CD8-positive, alpha-beta memory T cell (primary cell): ENCODE measurements at regions not wholly inside any gene's neighbourhood (a gene's known extent, or its start where the extent isn't known, plus 50 kb on each side); places are given as distances from the start of the nearest gene placed in this dataset.

Experiments
- CTCF ChIA-PET: fragments of 350-600 bp; sonication (Branson Sonifier 250); formaldehyde crosslinking; loops from one replicate; lab custom pipeline; 2021; ENCODE audit warnings: antibody characterized with exemption; lab: Charles Lee
- POLR2A ChIA-PET: fragments of 350-600 bp; sonication (Branson Sonifier 250); formaldehyde crosslinking; loops from one replicate; lab custom pipeline; 2021; ENCODE audit warnings: antibody characterized with exemption; lab: Charles Lee
- DNase-seq, 5 donors: peaks; one replicate each; pipeline versions ENCODE4 v3.0.0 to v3.0.0-alpha.2; 2020 to 2022; ENCODE audit warnings: mixed read lengths in 1 of 5
- H3K27ac ChIP-seq: one replicate; pipeline ENCODE4 v1.7.0; 2013; ENCODE audit warnings: low read depth, mild to moderate bottlenecking, low read length, moderate library complexity
- H3K27me3 ChIP-seq: 2 replicates; pipeline ENCODE4 v1.7.0; 2013; ENCODE audit warnings: low read length, mild to moderate bottlenecking; ENCODE audit not compliant: insufficient read depth, poor library complexity, severe bottlenecking
- H3K36me3 ChIP-seq: 2 replicates; pipeline ENCODE4 v1.7.0; 2013; ENCODE audit warnings: mild to moderate bottlenecking, low read length, moderate library complexity; ENCODE audit not compliant: insufficient read depth
- H3K4me1 ChIP-seq: 2 replicates; pipeline ENCODE4 v1.7.0; 2013; ENCODE audit warnings: mild to moderate bottlenecking, low read length, moderate library complexity; ENCODE audit not compliant: insufficient read depth
- H3K4me3 ChIP-seq: 2 replicates; pipeline ENCODE4 v1.7.0; 2013; ENCODE audit warnings: mild to moderate bottlenecking, low read length
- H3K9me3 ChIP-seq: 2 replicates; pipeline ENCODE4 v1.7.0; 2013; ENCODE audit warnings: mild to moderate bottlenecking, low read length
- H3K27ac Mint-ChIP-seq, 8 donors: one replicate each; pipeline ENCODE4 v1.8.0; 2020 to 2021; ENCODE audit warnings: mixed read lengths in 8 of 8, mild to moderate bottlenecking in 6 of 8, inconsistent platforms in 3 of 8, moderate library complexity in 3 of 8
- H3K27me3 Mint-ChIP-seq, 2 donors: one replicate each; pipeline ENCODE4 v1.8.0; 2020 to 2021; ENCODE audit warnings: mixed read lengths in 2 of 2, mild to moderate bottlenecking in 1 of 2, moderate library complexity in 1 of 2
- H3K36me3 Mint-ChIP-seq, 3 donors: one replicate each; pipeline ENCODE4 v1.8.0; 2020 to 2021; ENCODE audit warnings: mixed read lengths in 3 of 3, inconsistent platforms in 1 of 3, mild to moderate bottlenecking in 1 of 3
- H3K4me1 Mint-ChIP-seq, 3 donors: one replicate each; pipeline ENCODE4 v1.8.0; 2020 to 2021; ENCODE audit warnings: mixed read lengths in 3 of 3, inconsistent platforms in 1 of 3, mild to moderate bottlenecking in 1 of 3
- H3K4me3 Mint-ChIP-seq, 7 donors: one replicate each; pipeline ENCODE4 v1.8.0; 2020 to 2021; ENCODE audit warnings: mixed read lengths in 7 of 7, mild to moderate bottlenecking in 6 of 7, moderate library complexity in 4 of 7, inconsistent platforms in 2 of 7
- H3K9me3 Mint-ChIP-seq, 5 donors: one replicate each; pipeline ENCODE4 v1.8.0; 2020 to 2022; ENCODE audit warnings: mixed read lengths in 5 of 5, mild to moderate bottlenecking in 3 of 5, moderate library complexity in 2 of 5, inconsistent platforms in 1 of 5

- H3K4me1 Mint-ChIP-seq: peaks cover 0 to 2% (median 0%) of the 10 kb centered on the region in 3 donors
- no peak overlapping the region for H3K4me3 Mint-ChIP-seq
- no peak overlapping the region for H3K4me3 ChIP-seq
- no peaks in the 10 kb centered on the region for H3K9me3 ChIP-seq
- ChIA-PET CTCF (no interaction called here), POLR2A (no interaction called here)
- no peaks in the 10 kb centered on the region for H3K4me1 ChIP-seq
- DNase-seq: no peak
- H3K27me3 Mint-ChIP-seq: peaks cover 22 to 48% of the 10 kb centered on the region in 2 donors
- H3K27me3 ChIP-seq: no peaks in the 10 kb centered on the region
- H3K36me3 Mint-ChIP-seq: no peaks in the 10 kb centered on the region
- no peak overlapping the region for H3K27ac Mint-ChIP-seq
- no peaks in the 10 kb centered on the region for H3K9me3 Mint-ChIP-seq
- no peak overlapping the region for H3K27ac ChIP-seq
- no peaks in the 10 kb centered on the region for H3K36me3 ChIP-seq
These were observed 69.6 kb downstream of the ADRA2C start for GRCh38 chr4:3835527-3836405.

GRCh38 chr4:3836406-3836755 is 70.2 kb downstream of the ADRA2C start:
- Histone ChIP-seq H3K27me3 (no peaks in the 10 kb centered on the region), H3K9me3 (no peaks in the 10 kb centered on the region), H3K4me1 (no peaks in the 10 kb centered on the region), H3K4me3 (no peak overlapping the region), H3K36me3 (no peaks in the 10 kb centered on the region), H3K27ac (no peak overlapping the region)
- ChIA-PET CTCF (no interaction called here), POLR2A (no interaction called here)
- peaks cover 0 to 2% (median 0%) of the 10 kb centered on the region in 3 donors for H3K4me1 Mint-ChIP-seq
- H3K36me3 Mint-ChIP-seq: no peaks in the 10 kb centered on the region
- no peak overlapping the region for H3K27ac Mint-ChIP-seq
- no peak for DNase-seq
- H3K9me3 Mint-ChIP-seq: no peaks in the 10 kb centered on the region
- no peak overlapping the region for H3K4me3 Mint-ChIP-seq
- peaks cover 22 to 48% of the 10 kb centered on the region in 2 donors for H3K27me3 Mint-ChIP-seq

GRCh38 chr4:3836756-3837601 is 70.8 kb downstream of the ADRA2C start:
- Mint-ChIP-seq H3K4me1 (peaks cover 0 to 2% (median 0%) of the 10 kb centered on the region in 3 donors), H3K36me3 (no peaks in the 10 kb centered on the region), H3K27ac (no peak overlapping the region), H3K27me3 (peaks cover 22 to 47% of the 10 kb centered on the region in 2 donors), H3K9me3 (no peaks in the 10 kb centered on the region), H3K4me3 (no peak overlapping the region)
- DNase-seq: no peak
- no peak overlapping the region for H3K27ac ChIP-seq
- H3K27me3 ChIP-seq: no peaks in the 10 kb centered on the region
- H3K4me3 ChIP-seq: no peak overlapping the region
- CTCF ChIA-PET: no interaction called here
- no peaks in the 10 kb centered on the region for H3K36me3 ChIP-seq
- H3K9me3 ChIP-seq: no peaks in the 10 kb centered on the region
- POLR2A ChIA-PET: no interaction called here
- no peaks in the 10 kb centered on the region for H3K4me1 ChIP-seq

- no peak overlapping the region for H3K4me3 Mint-ChIP-seq
- Histone ChIP-seq H3K27me3 (no peaks in the 10 kb centered on the region), H3K4me1 (no peaks in the 10 kb centered on the region), H3K36me3 (no peaks in the 10 kb centered on the region), H3K27ac (no peak overlapping the region), H3K9me3 (no peaks in the 10 kb centered on the region), H3K4me3 (no peak overlapping the region)
- DNase-seq: no peak
- ChIA-PET CTCF (no interaction called here), POLR2A (no interaction called here)
- no peaks in the 10 kb centered on the region for H3K36me3 Mint-ChIP-seq
- no peak overlapping the region for H3K27ac Mint-ChIP-seq
- H3K4me1 Mint-ChIP-seq: peaks cover 0 to 2% (median 0%) of the 10 kb centered on the region in 3 donors
- H3K9me3 Mint-ChIP-seq: no peaks in the 10 kb centered on the region
- H3K27me3 Mint-ChIP-seq: peaks cover 14 to 40% of the 10 kb centered on the region in 2 donors
These were observed 72.5 kb downstream of the ADRA2C start for GRCh38 chr4:3838437-3839380.

GRCh38 chr4:3845094-3845743 is 79.0 kb downstream of the ADRA2C start:
- peaks cover 0 to 10% (median 0%) of the 10 kb centered on the region in 3 donors for H3K36me3 Mint-ChIP-seq
- H3K4me1 Mint-ChIP-seq: no peaks in the 10 kb centered on the region
- peaks cover 0 to 7% (median 2%) of the 10 kb centered on the region in 5 donors for H3K9me3 Mint-ChIP-seq
- no peak overlapping the region for H3K27ac Mint-ChIP-seq
- H3K4me1 ChIP-seq: no peaks in the 10 kb centered on the region
- H3K9me3 ChIP-seq: no peaks in the 10 kb centered on the region
- H3K27me3 Mint-ChIP-seq: peaks cover 5 to 14% of the 10 kb centered on the region in 2 donors
- no peak for DNase-seq
- H3K4me3 Mint-ChIP-seq: no peak overlapping the region
- no peak overlapping the region for H3K27ac ChIP-seq
- ChIA-PET POLR2A (no interaction called here), CTCF (no interaction called here)
- no peak overlapping the region for H3K4me3 ChIP-seq
- no peaks in the 10 kb centered on the region for H3K27me3 ChIP-seq
- H3K36me3 ChIP-seq: no peaks in the 10 kb centered on the region

- no peaks in the 10 kb centered on the region for H3K4me1 ChIP-seq
- no peak overlapping the region for H3K4me3 ChIP-seq
- no peaks in the 10 kb centered on the region for H3K4me1 Mint-ChIP-seq
- ChIA-PET POLR2A (no interaction called here), CTCF (no interaction called here)
- no peak overlapping the region for H3K4me3 Mint-ChIP-seq
- peaks cover 7 to 14% of the 10 kb centered on the region in 2 donors for H3K27me3 Mint-ChIP-seq
- peaks cover 0 to 12% (median 5%) of the 10 kb centered on the region in 5 donors for H3K9me3 Mint-ChIP-seq
- no peak overlapping the region for H3K27ac Mint-ChIP-seq
- DNase-seq: no peak
- H3K9me3 ChIP-seq: no peaks in the 10 kb centered on the region
- H3K27me3 ChIP-seq: no peaks in the 10 kb centered on the region
- no peak overlapping the region for H3K27ac ChIP-seq
- peaks cover 0 to 10% (median 0%) of the 10 kb centered on the region in 3 donors for H3K36me3 Mint-ChIP-seq
- no peaks in the 10 kb centered on the region for H3K36me3 ChIP-seq
These were observed 79.7 kb downstream of the ADRA2C start for GRCh38 chr4:3845744-3846429.
